AG04449 (cell line): ENCODE measurements at regions not wholly inside any gene's neighbourhood (a gene's known extent, or its start where the extent isn't known, plus 50 kb on each side); places are given as distances from the start of the nearest gene placed in this dataset.

ENCODE experiments used
- CTCF ChIA-PET: fragments of 350-600 bp; formaldehyde crosslinking; extraction: SDS; loops from one replicate; lab custom pipeline; 2021; ENCODE audit warnings: antibody characterized with exemption; lab: Yijun Ruan, JAX
- POLR2A ChIA-PET: fragments of 400-600, 350-600 bp; formaldehyde crosslinking; extraction: SDS; loops from one replicate; lab custom pipeline; 2020; ENCODE audit warnings: antibody characterized with exemption, inconsistent platforms; lab: Yijun Ruan, JAX
- DNase-seq: peaks from one replicate; pipeline ENCODE4 v3.0.0-alpha.2; 2010; ENCODE audit warnings: low read depth, low spot score
- H3K4me3 ChIP-seq: 2 replicates; pipeline ENCODE4 v1.5.1; 2011; ENCODE audit warnings: low read depth, mild to moderate bottlenecking, control low read depth, low read length
- CTCF ChIP-seq: IDR thresholded peaks from one replicate; pipeline ENCODE4 v1.5.1; 2011; ENCODE audit warnings: mild to moderate bottlenecking, moderate library complexity, low read length, control low read depth, inconsistent platforms; ENCODE audit not compliant: insufficient read depth; ENCODE audit errors: missing control alignments

GRCh38 chr18:41818381-41819355 lies 136.4 kb upstream of the PIK3C3 start:
- no peak for DNase-seq
- no peak for TF ChIP-seq CTCF
- CTCF ChIA-PET: no interaction called here
- H3K4me3 ChIP-seq: no peak overlapping the region
- POLR2A ChIA-PET: no interaction called here

- ChIA-PET POLR2A (no interaction called here), CTCF (no interaction called here)
- no peak overlapping the region for H3K4me3 ChIP-seq
- TF ChIP-seq CTCF: no peak
- DNase-seq: no peak
Measured at GRCh38 chr18:41814651-41815050, 140.4 kb upstream of the PIK3C3 start.

GRCh38 chr18:41809652-41810051 lies 145.4 kb upstream of the PIK3C3 start:
- H3K4me3 ChIP-seq: no peak overlapping the region
- DNase-seq: no peak
- TF ChIP-seq CTCF: no peak
- CTCF ChIA-PET: no interaction called here
- POLR2A ChIA-PET: no interaction called here

GRCh38 chr18:41805341-41805740 lies 149.7 kb upstream of the PIK3C3 start:
- no peak overlapping the region for H3K4me3 ChIP-seq
- CTCF ChIA-PET: no interaction called here
- TF ChIP-seq CTCF: no peak
- POLR2A ChIA-PET: no interaction called here
- DNase-seq: no peak

GRCh38 chr18:41798879-41799278 lies 156.2 kb upstream of the PIK3C3 start:
- H3K4me3 ChIP-seq: no peak overlapping the region
- ChIA-PET POLR2A (no interaction called here), CTCF (no interaction called here)
- DNase-seq: no peak
- TF ChIP-seq CTCF: no peak

GRCh38 chr18:41790687-41791086 lies 164.3 kb upstream of the PIK3C3 start:
- no peak for DNase-seq
- CTCF ChIA-PET: no interaction called here
- TF ChIP-seq CTCF: no peak
- no peak overlapping the region for H3K4me3 ChIP-seq
- POLR2A ChIA-PET: no interaction called here
